Esophagus squamous epithelium (tissue), 5 donors: ENCODE measurements at regions not wholly inside any gene's neighbourhood (a gene's known extent, or its start where the extent isn't known, plus 50 kb on each side); places are given as distances from the start of the nearest gene placed in this dataset.

Experiments
- DNase-seq: peaks from one replicate; lab custom pipeline; 2025; lab: John Stamatoyannopoulos, UW
- H3K27ac ChIP-seq, 4 donors: fragments of 200-600 bp; sonication (generic); one replicate each; pipeline ENCODE4 v1.5.1; 2016 to 2019; ENCODE audit warnings: mild to moderate bottlenecking in 1 of 4
- H3K27me3 ChIP-seq, 4 donors: fragments of 200-600 bp; sonication (generic); 1 replicate in 3 of 4; 2 replicates in 1 of 4; pipeline versions ENCODE4 v1.5.1 to v1.6.0; 2017 to 2021; ENCODE audit warnings: antibody characterized with exemption in 1 of 4
- H3K36me3 ChIP-seq, 3 donors: fragments of 200-600 bp; sonication (generic); one replicate each; pipeline ENCODE4 v1.5.1; 2016 to 2019
- H3K4me1 ChIP-seq, 3 donors: fragments of 200-600 bp; sonication (generic); one replicate each; pipeline ENCODE4 v1.5.1; 2017 to 2019
- H3K4me3 ChIP-seq, 4 donors: fragments of 200-600 bp; sonication (generic); 1 replicate in 3 of 4; 2 replicates in 1 of 4; pipeline ENCODE4 v1.5.1; 2016 to 2019; ENCODE audit warnings: mild to moderate bottlenecking in 2 of 4, moderate library complexity in 1 of 4
- H3K9me3 ChIP-seq, 3 donors: fragments of 200-600 bp; sonication (generic); one replicate each; pipeline ENCODE4 v1.5.1; 2016 to 2019
- POLR2A ChIP-seq, 4 donors: fragments of 450-650 bp; IDR thresholded peaks; one replicate each; pipeline ENCODE4 v1.6.1; 2017; ENCODE audit warnings: antibody characterized with exemption in 4 of 4, mild to moderate bottlenecking in 4 of 4, moderate library complexity in 3 of 4
- WGBS, 2 donors: methylation state at CpG; one replicate each; pipeline ENCODE4 v1.1.5; 2018; 5-methylcytosine and 5-hydroxymethylcytosine counted together
- intact Hi-C: fragments of 100-400 bp; cut with DNase I; formaldehyde crosslinking; loops from one replicate; pipeline ENCODE4 v1.15.0; 2022
- TF ChIP-seq, protein P1 (sequence below), 6 experiments: fragments of 450-650 bp in 4 of 6; fragments of 200-600 bp in 2 of 6; sonication (generic) in 2 of 6; IDR thresholded peaks; one replicate each; pipeline ENCODE4 v1.5.1; 2016 to 2019; ENCODE audit warnings: antibody characterized with exemption in 6 of 6, mild to moderate bottlenecking in 4 of 6, moderate library complexity in 4 of 6
- donor health status: DM: yes; HTN: yes; CAD: no.

DNA sequence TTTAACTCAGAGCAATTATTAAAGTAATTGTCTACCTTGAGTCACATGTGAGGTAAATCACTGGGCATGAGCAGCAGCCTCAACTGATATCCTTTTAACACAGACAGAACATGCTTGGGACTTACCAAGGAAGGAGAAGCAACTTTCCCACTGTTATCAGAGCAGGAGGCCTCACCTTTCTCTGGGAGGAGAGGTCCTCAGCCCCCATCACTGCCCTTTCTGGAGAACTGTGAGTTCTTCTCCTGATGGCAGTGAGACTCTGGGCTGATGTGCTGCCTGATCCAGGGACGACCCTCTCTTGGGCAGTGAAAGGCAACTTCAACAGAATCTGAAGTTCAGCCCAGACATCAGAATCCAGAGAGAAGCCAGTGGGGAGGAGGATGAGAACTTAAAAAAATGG is 343.4 kb upstream of the IRX1 start:
- Histone ChIP-seq H3K4me1 (no peaks in the 10 kb centered on the region), H3K27ac (no peak overlapping the region), H3K27me3 (no peaks in the 10 kb centered on the region), H3K36me3 (no peaks in the 10 kb centered on the region), H3K9me3 (no peaks in the 10 kb centered on the region), H3K4me3 (no peak overlapping the region)
- no peak for DNase-seq
- 83% methylated on average over 1 of the region's 1 CpG; no CpG with 5 or more reads in 1 of the 2 donors for WGBS, 2 donors
- no peak for TF ChIP-seq POLR2A (IDR thresholded peaks at IDR 0.05)
- TF ChIP-seq, protein P1, sequence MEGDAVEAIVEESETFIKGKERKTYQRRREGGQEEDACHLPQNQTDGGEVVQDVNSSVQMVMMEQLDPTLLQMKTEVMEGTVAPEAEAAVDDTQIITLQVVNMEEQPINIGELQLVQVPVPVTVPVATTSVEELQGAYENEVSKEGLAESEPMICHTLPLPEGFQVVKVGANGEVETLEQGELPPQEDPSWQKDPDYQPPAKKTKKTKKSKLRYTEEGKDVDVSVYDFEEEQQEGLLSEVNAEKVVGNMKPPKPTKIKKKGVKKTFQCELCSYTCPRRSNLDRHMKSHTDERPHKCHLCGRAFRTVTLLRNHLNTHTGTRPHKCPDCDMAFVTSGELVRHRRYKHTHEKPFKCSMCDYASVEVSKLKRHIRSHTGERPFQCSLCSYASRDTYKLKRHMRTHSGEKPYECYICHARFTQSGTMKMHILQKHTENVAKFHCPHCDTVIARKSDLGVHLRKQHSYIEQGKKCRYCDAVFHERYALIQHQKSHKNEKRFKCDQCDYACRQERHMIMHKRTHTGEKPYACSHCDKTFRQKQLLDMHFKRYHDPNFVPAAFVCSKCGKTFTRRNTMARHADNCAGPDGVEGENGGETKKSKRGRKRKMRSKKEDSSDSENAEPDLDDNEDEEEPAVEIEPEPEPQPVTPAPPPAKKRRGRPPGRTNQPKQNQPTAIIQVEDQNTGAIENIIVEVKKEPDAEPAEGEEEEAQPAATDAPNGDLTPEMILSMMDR (IDR thresholded peaks at IDR 0.05): no peak
- intact Hi-C loops: no loop called here

DNA sequence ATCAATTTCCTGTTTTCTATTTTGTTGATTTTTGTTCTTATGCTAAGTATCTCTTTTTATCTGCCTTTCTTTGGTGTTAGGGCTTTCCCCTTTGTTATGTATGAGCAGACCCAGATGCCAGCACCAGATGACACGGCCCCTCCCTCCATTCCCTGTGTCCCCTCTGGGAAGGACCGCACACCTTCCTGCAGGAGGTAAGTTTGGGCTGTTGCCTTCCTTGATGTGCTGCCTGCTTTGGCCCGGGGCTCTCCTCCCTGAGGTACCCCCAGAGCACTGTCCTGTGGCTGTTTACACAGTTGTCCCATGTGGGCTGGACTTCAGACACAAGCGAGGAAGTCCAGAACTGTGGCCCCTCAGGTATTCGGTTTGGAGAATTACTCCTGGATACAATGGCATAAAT is 343.8 kb upstream of the IRX1 start:
- intact Hi-C loops: no loop called here
- Histone ChIP-seq H3K27me3 (no peaks in the 10 kb centered on the region), H3K9me3 (no peaks in the 10 kb centered on the region), H3K4me1 (no peaks in the 10 kb centered on the region), H3K27ac (no peak overlapping the region), H3K4me3 (no peak overlapping the region), H3K36me3 (no peaks in the 10 kb centered on the region)
- DNase-seq: no peak
- 24 to 47% methylated on average over 2 to 4 of the region's 5 CpGs for WGBS, 2 donors
- TF ChIP-seq POLR2A (IDR thresholded peaks at IDR 0.05): no peak
- TF ChIP-seq, protein P1 (IDR thresholded peaks at IDR 0.05): no peak

DNA sequence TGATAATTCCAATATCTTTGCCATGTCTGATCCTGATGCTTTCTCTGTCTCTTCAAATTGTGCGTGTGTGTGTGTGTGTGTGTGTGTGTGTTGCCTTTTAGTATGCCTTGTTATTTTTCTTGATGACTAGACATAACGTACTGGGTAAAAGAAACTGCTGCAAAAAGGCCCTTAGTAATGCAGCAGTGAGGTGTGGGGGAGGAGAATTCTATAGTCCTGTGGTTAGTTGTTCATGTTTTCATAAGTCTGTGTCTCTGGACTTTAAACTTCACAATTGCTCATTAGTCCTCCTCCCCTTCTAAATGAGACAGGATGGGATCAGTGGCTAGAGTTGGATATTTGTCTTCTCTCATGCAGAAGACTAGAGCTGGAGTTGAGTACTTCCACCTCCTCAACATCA is 346.2 kb upstream of the IRX1 start:
- Histone ChIP-seq H3K36me3 (no peaks in the 10 kb centered on the region), H3K4me3 (no peak overlapping the region), H3K27me3 (no peaks in the 10 kb centered on the region), H3K27ac (no peak overlapping the region), H3K4me1 (no peaks in the 10 kb centered on the region), H3K9me3 (no peaks in the 10 kb centered on the region)
- 70 to 74% methylated on average over 2 of the region's 2 CpGs for WGBS, 2 donors
- DNase-seq: no peak
- intact Hi-C loops: no loop called here
- TF ChIP-seq POLR2A (IDR thresholded peaks at IDR 0.05): no peak
- TF ChIP-seq, protein P1 (IDR thresholded peaks at IDR 0.05): no peak

DNA sequence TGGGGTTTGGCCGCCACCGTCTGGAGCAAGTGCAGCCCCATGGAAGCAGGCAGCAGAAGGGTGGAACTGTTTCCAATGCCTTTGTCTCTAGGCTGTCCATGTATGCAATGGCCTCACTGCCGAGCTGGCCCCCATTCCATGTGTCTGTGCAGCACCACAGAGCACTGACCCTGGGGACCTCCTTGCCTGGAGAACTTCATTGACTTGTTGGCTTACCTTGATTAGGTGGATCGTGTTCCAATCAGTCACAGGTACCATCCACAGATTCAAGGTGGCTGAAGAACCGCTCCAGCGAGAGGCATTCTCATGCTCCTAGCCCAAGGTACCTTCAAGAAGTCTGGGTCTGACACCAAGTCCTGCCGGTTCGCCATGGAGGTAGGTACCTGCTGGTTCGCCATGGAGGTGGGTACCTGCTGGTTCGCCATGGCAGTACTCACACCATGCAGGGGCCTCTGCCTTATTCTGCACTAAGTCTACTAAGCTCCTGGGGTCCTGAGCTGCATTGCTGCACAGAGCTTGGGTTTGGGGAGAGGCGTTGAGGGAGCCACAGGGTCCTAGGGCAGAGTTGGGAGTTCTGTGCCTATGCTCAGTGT is 358.3 kb upstream of the IRX1 start:
- Histone ChIP-seq H3K4me1 (no peaks in the 10 kb centered on the region), H3K27me3 (no peaks in the 10 kb centered on the region), H3K9me3 (peaks cover 0 to 4% (median 0%) of the 10 kb centered on the region in 3 donors), H3K4me3 (no peak overlapping the region), H3K36me3 (no peaks in the 10 kb centered on the region), H3K27ac (no peak overlapping the region)
- TF ChIP-seq, protein P1 (IDR thresholded peaks at IDR 0.05): no peak
- no peak for TF ChIP-seq POLR2A (IDR thresholded peaks at IDR 0.05)
- no peak for DNase-seq
- intact Hi-C loops: no loop called here
- WGBS, 2 donors: 100% methylated on average over 3 of the region's 11 CpGs; no CpG with 5 or more reads in 1 of the 2 donors

DNA sequence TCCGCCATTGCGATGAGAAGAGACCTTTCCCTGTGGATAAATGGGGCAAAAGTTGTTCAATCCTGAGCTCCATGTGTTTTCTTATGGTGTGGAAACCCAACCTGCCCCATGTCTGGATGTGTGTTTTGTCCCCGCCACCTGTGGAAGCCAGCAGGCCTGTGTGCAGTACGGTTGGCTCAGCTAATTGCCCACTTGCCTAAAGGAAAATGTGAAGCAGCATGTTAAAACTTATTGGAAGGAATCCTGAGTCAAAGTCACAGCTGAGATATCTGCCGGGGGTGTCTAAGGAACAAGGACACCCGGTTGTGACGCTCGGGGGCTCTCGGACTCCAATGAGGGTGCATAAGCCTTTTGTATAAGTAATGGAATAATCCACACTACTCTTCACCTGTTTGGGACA is 361.1 kb upstream of the IRX1 start:
- Histone ChIP-seq H3K4me1 (no peaks in the 10 kb centered on the region), H3K27ac (no peak overlapping the region), H3K4me3 (no peak overlapping the region), H3K36me3 (no peaks in the 10 kb centered on the region), H3K9me3 (no peaks in the 10 kb centered on the region), H3K27me3 (no peaks in the 10 kb centered on the region)
- no peak for DNase-seq
- intact Hi-C loops: no loop called here
- TF ChIP-seq, protein P1 (IDR thresholded peaks at IDR 0.05): no peak
- no peak for TF ChIP-seq POLR2A (IDR thresholded peaks at IDR 0.05)
- WGBS, 2 donors: 77 to 79% methylated on average over 5 to 6 of the region's 9 CpGs
